CD4-positive, alpha-beta T cell (primary cell): ENCODE measurements at regions not wholly inside any gene's neighbourhood (a gene's known extent, or its start where the extent isn't known, plus 50 kb on each side); places are given as distances from the start of the nearest gene placed in this dataset.

ENCODE experiments used
- ATAC-seq: fragments of 200-7000 bp; cut with Tn5 transposase; one replicate; pipeline ENCODE4 v1.10.0; 2022; ENCODE audit warnings: mild to moderate bottlenecking; ENCODE audit not compliant: poor library complexity
- CTCF ChIA-PET: fragments of 350-600 bp; sonication (Branson Sonifier 250); formaldehyde crosslinking; loops from one replicate; lab custom pipeline; 2021; ENCODE audit warnings: antibody characterized with exemption, inconsistent platforms; lab: Charles Lee
- POLR2A ChIA-PET: fragments of 350-600 bp; sonication (Branson Sonifier 250); formaldehyde crosslinking; loops from one replicate; lab custom pipeline; 2021; ENCODE audit warnings: antibody characterized with exemption, inconsistent platforms; lab: Charles Lee
- DNase-seq, 14 experiments: peaks; one replicate each; pipeline ENCODE4 v3.0.0-alpha.2; 2013 to 2020; ENCODE audit warnings: mixed read lengths in 2 of 14
- H3K27ac ChIP-seq, 2 donors: one replicate each; pipeline versions ENCODE4 v1.5.1 to v1.7.0; 2013; ENCODE audit warnings: low read length in 2 of 2, low read depth in 1 of 2, mild to moderate bottlenecking in 1 of 2
- H3K27me3 ChIP-seq, 2 experiments: 1 replicate in 1 of 2; 2 replicates in 1 of 2; pipeline versions ENCODE4 v1.6.1 to v1.7.0; 2013; ENCODE audit warnings: low read length in 2 of 2, control low read depth in 1 of 2, mild to moderate bottlenecking in 1 of 2, moderate library complexity in 1 of 2; ENCODE audit not compliant: insufficient read depth in 2 of 2, control insufficient read depth in 1 of 2
- H3K36me3 ChIP-seq: one replicate; pipeline ENCODE4 v1.6.1; 2013; ENCODE audit warnings: low read length, control low read depth; ENCODE audit not compliant: insufficient read depth
- H3K4me1 ChIP-seq: one replicate; pipeline ENCODE4 v1.6.1; 2013; ENCODE audit warnings: low read length, control low read depth; ENCODE audit not compliant: insufficient read depth
- H3K4me3 ChIP-seq: one replicate; pipeline ENCODE4 v1.5.1; 2013; ENCODE audit warnings: mild to moderate bottlenecking, low read length, moderate library complexity
- H3K9me3 ChIP-seq, 2 experiments: 1 replicate in 1 of 2; 2 replicates in 1 of 2; pipeline versions ENCODE4 v1.6.1 to v1.7.0; 2013; ENCODE audit warnings: low read length in 2 of 2, mild to moderate bottlenecking in 2 of 2, control low read depth in 1 of 2, moderate library complexity in 1 of 2; ENCODE audit not compliant: control insufficient read depth in 1 of 2, insufficient read depth in 1 of 2
- H3K27ac Mint-ChIP-seq: one replicate; pipeline ENCODE4 v1.8.0; 2020; ENCODE audit warnings: mixed read lengths
- H3K27me3 Mint-ChIP-seq: one replicate; pipeline ENCODE4 v1.8.0; 2021; ENCODE audit warnings: mixed read lengths
- H3K36me3 Mint-ChIP-seq: one replicate; pipeline ENCODE4 v1.8.0; 2021; ENCODE audit warnings: low read depth, mixed read lengths
- H3K4me1 Mint-ChIP-seq: one replicate; pipeline ENCODE4 v1.8.0; 2021; ENCODE audit warnings: low read depth, mixed read lengths
- H3K4me3 Mint-ChIP-seq: one replicate; pipeline ENCODE4 v1.8.0; 2020; ENCODE audit warnings: mild to moderate bottlenecking, mixed read lengths
- H3K9me3 Mint-ChIP-seq: one replicate; pipeline ENCODE4 v1.8.0; 2020; ENCODE audit warnings: mixed read lengths
- intact Hi-C, 2 experiments: fragments of 100-400 bp; cut with DNase I in 1 of 2; cut with micrococcal nuclease in 1 of 2; formaldehyde crosslinking; loops; one replicate each; pipeline versions ENCODE4 v1.15.1 to v1.9.0; 2023 to 2025; cut with DNase I, micrococcal nuclease
- TF ChIP-seq, protein P1 (sequence below): fragments of 200-600 bp; IDR thresholded peaks from one replicate; pipeline ENCODE4 v1.8.0; 2022; ENCODE audit warnings: antibody characterized with exemption, mild to moderate bottlenecking

GRCh38 chr7:98051118-98051744 is 55.4 kb upstream of the LMTK2 start:
- TF ChIP-seq, protein P1, sequence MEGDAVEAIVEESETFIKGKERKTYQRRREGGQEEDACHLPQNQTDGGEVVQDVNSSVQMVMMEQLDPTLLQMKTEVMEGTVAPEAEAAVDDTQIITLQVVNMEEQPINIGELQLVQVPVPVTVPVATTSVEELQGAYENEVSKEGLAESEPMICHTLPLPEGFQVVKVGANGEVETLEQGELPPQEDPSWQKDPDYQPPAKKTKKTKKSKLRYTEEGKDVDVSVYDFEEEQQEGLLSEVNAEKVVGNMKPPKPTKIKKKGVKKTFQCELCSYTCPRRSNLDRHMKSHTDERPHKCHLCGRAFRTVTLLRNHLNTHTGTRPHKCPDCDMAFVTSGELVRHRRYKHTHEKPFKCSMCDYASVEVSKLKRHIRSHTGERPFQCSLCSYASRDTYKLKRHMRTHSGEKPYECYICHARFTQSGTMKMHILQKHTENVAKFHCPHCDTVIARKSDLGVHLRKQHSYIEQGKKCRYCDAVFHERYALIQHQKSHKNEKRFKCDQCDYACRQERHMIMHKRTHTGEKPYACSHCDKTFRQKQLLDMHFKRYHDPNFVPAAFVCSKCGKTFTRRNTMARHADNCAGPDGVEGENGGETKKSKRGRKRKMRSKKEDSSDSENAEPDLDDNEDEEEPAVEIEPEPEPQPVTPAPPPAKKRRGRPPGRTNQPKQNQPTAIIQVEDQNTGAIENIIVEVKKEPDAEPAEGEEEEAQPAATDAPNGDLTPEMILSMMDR: no peak
- no peaks in the 10 kb centered on the region for H3K36me3 Mint-ChIP-seq
- H3K36me3 ChIP-seq: no peaks in the 10 kb centered on the region
- CTCF ChIA-PET: interaction anchor here (0.7 kb wide), 1 partner anchor 46 kb away, joined by 3 read pairs; no protein-coding TSS in a partner anchor
- POLR2A ChIA-PET: no interaction called here
- H3K27me3 ChIP-seq: no peaks in the 10 kb centered on the region
- peak; percentile 25 to 73 (median 50) for DNase-seq
- H3K9me3 ChIP-seq: no peaks in the 10 kb centered on the region
- H3K27me3 Mint-ChIP-seq: peaks cover 4% of the 10 kb centered on the region
- ATAC-seq: no peak
- peaks cover 6% of the 10 kb centered on the region for H3K4me1 ChIP-seq
- no peak overlapping the region for H3K4me3 ChIP-seq
- no peaks in the 10 kb centered on the region for H3K9me3 Mint-ChIP-seq
- intact Hi-C loops: no loop called here
- no peak overlapping the region for H3K27ac Mint-ChIP-seq
- no peak overlapping the region for H3K4me3 Mint-ChIP-seq
- H3K27ac ChIP-seq: no peak overlapping the region
- peaks cover 8% of the 10 kb centered on the region for H3K4me1 Mint-ChIP-seq

DNA sequence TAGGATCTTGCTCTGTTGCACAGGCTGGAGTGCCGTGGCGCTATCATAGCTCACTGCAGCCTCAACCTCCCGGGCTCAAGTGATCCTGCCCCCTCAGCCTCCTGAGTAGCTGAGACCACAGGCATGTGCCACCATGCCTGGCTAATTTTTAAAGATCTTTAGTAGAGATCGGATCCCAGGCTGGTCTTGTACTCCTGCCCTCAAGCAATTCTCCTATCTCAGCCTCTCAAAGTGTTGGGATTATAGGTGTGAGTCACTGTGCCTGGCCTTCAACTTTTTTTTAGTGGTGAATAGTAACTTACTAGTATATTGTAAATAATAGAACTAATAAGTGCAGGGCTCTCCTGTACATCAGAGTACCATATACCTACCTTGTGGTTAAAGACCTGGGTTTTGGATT is 52.1 kb upstream of the LMTK2 start:
- DNase-seq: no peak
- H3K9me3 Mint-ChIP-seq: no peaks in the 10 kb centered on the region
- no peak overlapping the region for H3K27ac ChIP-seq
- no peaks in the 10 kb centered on the region for H3K9me3 ChIP-seq
- POLR2A ChIA-PET: no interaction called here
- H3K4me1 ChIP-seq: peaks cover 6% of the 10 kb centered on the region
- intact Hi-C loops: no loop called here
- no peak for ATAC-seq
- CTCF ChIA-PET: no interaction called here
- no peaks in the 10 kb centered on the region for H3K36me3 Mint-ChIP-seq
- H3K4me3 ChIP-seq: no peak overlapping the region
- TF ChIP-seq, protein P1: no peak
- H3K36me3 ChIP-seq: no peaks in the 10 kb centered on the region
- H3K27me3 ChIP-seq: no peaks in the 10 kb centered on the region
- peaks cover 8% of the 10 kb centered on the region for H3K4me1 Mint-ChIP-seq
- no peak overlapping the region for H3K4me3 Mint-ChIP-seq
- H3K27ac Mint-ChIP-seq: no peak overlapping the region
- peaks cover 8% of the 10 kb centered on the region for H3K27me3 Mint-ChIP-seq

- H3K4me1 Mint-ChIP-seq: peaks cover under 1% of the 10 kb centered on the region
- no peaks in the 10 kb centered on the region for H3K9me3 ChIP-seq
- ChIA-PET POLR2A (no interaction called here), CTCF (no interaction called here)
- H3K27me3 ChIP-seq: no peaks in the 10 kb centered on the region
- ATAC-seq (no peak), DNase-seq (no peak)
- no peak overlapping the region for H3K4me3 Mint-ChIP-seq
- TF ChIP-seq, protein P1: no peak
- H3K36me3 ChIP-seq: no peaks in the 10 kb centered on the region
- peaks cover 8% of the 10 kb centered on the region for H3K27me3 Mint-ChIP-seq
- H3K9me3 Mint-ChIP-seq: no peaks in the 10 kb centered on the region
- H3K4me1 ChIP-seq: no peaks in the 10 kb centered on the region
- no peak overlapping the region for H3K27ac ChIP-seq
- intact Hi-C loops: no loop called here
- no peak overlapping the region for H3K4me3 ChIP-seq
- no peak overlapping the region for H3K27ac Mint-ChIP-seq
- H3K36me3 Mint-ChIP-seq: no peaks in the 10 kb centered on the region
These were observed 50.1 kb upstream of the LMTK2 start for GRCh38 chr7:98056580-98056979.
